Umbilical cord (tissue), 1 donor: ENCODE measurements at regions not wholly inside any gene's neighbourhood (a gene's known extent, or its start where the extent isn't known, plus 50 kb on each side); places are given as distances from the start of the nearest gene placed in this dataset.
A peak's percentile ranks its signal among the peaks of the same experiment; 100 is the strongest.
"Not testable (repeated sequence)": the region's sequence is repeated elsewhere in the genome, so short reads cannot be mapped to it uniquely, and the experiment has no call there.

Source experiments
- DNase-seq: peaks from one replicate; pipeline ENCODE4 v3.0.0-alpha.2; 2015; ENCODE audit warnings: low spot score

DNA sequence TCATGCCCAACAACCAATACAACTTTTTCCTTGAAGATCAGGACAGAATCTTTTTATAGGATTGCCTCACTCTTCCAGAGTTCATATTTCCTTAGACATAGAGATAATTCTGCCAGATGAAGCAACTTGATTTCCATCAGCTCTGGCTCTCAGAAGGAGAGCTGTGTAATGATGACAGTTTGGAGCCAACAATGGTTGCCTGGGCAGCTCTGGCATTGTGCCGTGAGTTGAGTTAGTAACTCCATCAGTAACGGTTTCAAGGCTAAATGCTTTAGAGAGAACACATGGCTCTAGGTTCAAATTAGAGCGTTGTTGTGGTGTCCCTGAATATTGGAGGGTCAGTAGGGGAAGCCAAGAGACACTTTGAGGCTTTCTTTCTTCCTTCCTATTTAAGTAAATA, 501.7 kb upstream of the SEL1L start:
- DNase-seq = no peak

DNA sequence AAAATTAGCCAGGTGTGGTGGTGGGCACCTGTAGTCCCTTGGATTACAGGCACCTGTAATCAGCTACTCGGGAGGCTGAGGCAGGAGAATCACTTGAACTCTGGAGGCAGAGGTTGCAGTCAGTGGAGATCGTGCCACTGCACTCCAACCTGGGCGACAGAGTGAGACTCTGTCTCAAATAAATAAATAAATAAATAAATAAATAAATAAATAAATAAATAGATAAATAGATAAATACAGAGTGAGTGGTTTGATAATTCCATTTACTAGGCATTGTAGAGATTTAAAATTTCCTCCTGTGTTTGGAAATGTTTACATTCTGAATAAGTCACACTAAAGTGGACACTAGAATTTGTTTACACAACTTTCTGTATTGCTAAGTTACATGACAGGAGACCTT, 504.4 kb upstream of the SEL1L start:
- DNase-seq = not testable (repeated sequence)

DNA sequence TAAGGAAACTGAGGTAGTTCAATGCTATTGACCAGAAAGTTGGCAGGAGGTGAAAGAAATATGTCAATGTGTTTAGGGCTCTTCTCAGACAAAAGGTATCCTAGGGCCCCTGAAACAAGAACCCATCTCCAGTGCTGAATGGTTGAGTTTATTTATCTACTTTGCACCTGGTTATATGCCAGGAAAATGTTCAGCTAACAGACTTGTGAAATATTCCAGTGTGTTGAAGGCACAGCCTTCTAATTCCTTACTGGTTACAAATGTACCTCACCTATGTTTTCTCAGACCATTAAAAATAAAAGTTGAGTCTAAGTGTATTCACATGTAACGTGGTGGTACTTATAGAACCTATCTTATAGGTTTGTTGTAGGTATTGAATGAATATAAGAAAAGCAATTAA, 511.7 kb upstream of the SEL1L start:
- DNase-seq = no peak

DNA sequence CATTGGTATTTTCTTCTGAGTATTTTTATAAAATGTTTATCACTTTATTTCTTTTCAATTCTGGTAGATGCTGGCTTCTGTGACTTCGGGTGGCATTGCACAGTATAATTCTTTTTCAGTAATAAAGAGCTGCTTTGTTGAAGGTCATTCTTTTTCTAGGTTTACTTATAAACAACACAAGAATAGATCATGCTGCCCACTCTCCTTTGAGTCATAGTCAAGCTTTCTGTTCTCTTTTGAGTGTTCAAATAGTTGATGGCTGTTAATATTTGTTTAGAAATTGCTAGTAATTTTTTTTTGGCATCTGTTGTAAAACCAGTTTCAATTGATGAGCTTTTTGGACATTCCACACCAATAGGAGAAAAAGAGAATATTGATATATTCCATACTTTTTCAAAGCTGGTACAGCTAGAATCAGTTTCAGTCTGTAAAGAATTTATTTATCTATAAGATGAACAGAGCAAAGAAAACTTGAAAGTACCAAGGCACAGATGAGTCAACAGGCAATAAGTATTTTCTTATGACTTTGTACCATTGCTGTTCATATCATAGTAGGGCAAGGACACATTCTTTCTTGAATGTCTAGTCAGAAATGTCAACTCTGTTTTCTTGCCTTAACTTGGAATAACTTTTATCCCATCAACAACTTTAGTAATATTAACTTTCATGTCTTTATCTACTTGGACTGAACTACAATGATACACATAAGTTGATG, 513.0 kb upstream of the SEL1L start:
- no peak for DNase-seq

DNA sequence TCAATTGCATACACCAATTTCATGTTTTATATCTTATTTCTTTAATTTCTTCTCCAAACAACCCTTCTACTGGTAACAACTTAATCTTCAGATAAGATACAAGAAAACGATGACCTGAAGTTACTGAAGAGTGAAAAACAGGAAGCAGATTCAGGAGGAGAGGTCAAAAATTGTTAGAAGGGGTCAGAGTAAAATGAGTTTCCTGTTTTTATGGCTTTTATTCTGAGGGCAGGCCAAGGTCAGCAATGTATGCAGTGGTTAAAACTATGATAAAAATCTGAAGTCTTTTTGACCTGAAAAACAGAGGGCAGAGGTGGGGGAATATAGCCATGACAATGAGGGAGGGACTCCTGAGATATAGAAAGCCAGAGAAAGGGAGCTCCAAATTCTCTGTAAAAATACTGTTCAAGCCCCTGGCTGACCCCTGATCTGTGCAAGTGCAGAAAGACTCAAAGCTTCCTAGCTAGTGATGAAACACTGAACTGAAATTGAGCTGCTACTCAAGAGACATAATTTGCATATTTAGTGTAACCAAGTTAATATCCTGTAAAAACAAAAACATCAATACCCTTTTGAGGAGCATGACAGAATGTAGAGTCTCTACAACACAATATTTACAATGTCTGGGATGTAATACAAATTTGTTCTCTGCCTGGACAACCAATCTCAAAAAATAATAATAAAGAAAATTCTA, 514.3 kb upstream of the SEL1L start:
- DNase-seq = no peak

DNA sequence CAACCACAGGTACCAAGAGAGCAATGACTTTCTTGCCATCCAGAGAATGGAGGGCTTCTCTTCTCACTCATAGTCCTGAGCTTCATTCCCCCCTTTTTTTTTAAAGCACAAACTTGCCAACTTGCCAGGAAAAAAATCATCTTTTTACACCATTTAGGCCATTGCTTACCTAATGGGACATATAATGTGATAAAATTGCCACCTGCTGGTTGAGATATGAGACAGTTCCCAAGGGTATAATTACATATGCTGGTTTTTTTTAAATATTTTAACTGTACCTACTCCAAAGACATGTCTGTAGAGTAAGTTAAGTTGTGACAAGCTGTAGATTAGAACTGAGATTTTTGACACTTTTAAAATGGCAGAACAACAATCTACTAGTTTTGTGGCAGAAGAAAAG, 519.1 kb upstream of the SEL1L start:
- no peak for DNase-seq

DNA sequence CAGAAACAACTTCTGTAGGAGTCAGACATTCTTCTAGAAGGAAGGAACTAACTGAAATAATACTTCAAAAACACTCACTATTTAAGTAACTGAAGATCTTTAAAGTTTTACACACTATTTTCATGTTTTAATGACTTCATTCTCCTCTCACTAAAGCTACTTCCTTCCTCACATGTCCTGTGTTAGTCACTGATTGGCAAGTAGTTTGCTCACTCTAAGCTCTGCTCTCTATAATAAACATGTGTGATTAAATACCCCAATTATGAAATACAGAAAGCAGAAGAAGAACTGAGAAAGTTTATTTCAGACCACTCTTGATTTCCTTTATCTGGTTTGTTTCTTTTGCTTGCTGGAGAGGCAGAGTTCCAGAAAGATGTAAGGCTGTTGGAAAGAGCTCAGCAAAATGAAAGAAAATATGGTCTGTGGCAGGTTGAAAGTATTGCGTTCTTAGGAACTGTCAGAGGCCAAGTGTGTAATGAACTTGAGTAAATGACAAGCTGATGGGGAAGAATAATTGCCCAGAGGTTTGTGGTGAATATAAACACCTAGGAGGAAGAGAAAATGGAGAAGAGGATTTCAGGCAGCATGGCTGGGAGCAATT, 522.0 kb upstream of the SEL1L start:
- peak; percentile 46 for DNase-seq

DNA sequence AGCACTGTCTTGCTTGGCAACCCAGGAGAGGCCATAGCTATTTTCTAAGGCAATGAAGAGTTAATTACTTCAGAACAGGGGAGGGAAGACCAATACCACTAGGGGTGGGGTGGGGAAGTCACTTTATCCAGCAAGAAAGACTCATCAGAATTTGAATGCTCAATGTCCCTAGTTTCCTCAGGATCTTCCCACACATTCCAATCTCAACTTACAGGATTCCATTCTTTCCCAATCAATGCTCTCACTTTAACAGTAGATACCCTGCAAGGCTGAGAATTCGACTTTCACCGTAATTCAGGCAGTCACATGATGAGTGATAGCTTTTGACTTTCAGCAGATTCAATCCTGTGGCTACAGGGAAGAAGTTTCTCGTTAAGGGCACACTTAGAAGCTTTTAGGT, 526.6 kb upstream of the SEL1L start:
- no peak for DNase-seq

DNA sequence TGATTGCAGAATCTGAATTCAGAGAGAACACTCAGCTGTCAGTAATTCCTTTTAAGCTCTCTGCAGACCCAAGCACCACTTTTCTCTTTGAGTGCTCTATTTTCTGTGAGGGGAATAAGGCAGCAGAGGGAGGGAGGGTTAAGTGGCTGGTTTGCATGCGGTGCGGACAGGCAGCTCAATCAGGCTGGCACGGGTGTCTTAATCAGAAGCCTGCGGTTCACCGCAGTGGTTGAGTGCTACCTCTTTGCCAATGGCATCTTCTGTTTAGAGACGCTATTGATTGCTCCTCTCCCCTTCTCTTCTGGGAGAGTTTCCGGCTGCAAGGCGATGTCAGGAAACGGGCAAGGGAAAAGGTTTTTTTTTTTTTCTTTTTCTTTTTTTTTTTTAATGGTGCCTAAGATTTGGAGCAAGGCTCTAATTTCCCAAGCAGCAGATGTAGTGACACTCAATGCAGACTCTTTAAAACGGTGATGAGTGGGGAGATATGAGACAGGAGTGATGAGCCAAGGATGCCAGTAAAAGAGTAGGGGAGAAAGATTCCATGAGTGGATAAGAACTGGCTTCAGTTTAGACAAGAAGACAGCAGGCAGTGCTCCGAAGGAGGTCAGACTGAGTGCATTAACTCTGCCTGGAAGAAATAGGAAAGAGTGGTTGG, 533.7 kb upstream of the SEL1L start:
- no peak for DNase-seq

DNA sequence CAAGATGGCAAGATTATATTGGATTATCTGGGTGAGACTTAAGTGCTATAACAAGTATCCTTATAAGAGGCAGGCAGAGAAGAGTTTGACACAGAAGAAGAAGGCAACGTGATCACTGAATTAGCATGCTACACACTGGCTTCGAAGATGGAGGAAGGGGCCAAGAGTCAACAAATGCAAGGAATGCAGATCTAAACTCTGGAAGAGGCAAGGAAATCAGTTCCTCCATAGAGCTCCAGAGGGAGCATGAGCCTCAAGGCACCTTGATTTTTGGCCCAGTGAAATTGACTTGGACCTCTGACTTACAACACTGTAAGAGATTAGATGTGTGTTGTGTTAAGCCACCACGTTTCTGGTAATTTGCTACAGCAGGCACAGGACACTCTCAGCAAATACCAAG, 536.4 kb upstream of the SEL1L start:
- no peak for DNase-seq

DNA sequence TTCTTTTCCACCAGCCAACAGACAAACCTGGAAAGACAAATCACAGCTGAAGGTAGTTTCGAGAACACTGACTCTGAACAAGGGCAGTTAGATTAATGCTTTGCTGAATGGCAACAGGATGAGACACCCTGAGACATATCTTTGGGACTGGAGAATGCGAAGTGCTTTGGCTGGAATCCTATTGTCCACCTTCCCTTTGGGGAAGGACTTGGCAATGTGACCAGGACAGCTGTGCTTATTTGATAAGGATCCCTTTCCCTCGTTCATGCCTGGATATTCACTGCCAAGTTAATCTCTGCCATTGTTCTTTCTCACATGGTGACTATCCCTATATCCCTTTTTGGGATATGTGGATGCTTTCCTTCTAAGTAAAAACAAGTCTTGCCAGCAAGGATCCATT, 537.1 kb upstream of the SEL1L start:
- no peak for DNase-seq

DNA sequence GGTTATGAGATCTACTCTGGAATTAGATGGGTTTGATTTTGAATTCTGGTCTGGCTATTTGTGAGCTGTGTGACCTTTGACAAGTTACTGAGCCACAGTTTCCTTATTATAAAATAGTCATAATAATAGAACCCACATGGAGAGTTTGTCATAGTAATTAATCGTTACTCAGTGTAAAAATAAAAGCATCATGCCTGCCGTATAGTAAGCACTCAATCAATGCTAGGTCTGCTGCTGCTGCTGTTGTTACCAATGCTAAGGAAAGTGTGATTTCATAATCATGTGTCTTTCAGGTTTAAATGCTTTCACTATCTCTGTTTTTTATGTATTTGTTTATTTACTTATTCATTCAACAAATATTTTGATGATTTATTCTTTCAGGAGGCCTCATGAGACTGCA, 539.9 kb upstream of the SEL1L start:
- DNase-seq = no peak

DNA sequence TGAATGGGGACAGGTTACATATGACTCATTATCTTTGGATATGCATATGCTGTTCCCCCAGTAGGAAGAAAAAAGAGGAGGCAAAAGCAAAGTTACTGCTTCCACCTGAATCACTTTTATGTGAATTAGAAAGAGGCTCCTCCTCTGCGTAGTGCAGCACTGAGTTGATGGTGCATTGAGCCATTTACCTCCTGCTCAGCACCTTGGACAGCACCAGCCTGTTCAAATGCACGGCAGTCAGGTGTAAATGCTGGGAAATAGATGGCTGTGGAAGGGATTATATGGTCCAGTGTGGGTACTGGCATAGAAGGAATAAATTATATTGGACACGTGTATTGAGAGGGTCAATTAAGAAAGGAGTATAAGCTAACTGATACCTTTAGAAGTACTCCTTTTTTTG, 541.9 kb upstream of the SEL1L start:
- peak; percentile 57 for DNase-seq

DNA sequence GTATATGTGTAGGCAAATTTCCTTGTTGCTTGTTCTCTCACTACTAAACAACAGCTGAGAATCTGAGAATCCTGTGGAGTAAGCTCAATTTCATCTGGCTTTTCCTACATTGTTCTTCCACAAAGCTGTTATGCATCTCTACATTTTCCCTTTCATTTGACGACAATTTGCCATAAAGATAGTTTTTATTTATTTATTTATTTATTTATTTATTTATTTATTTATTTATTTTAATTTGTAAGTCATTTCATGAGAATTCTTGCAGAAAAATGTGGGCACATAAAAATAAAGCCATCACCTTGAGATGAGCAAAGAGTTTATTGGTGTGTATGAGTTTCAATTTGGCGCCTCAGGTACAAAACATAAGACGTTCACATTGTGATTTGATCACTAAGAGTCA, 545.9 kb upstream of the SEL1L start:
- no peak for DNase-seq

DNA sequence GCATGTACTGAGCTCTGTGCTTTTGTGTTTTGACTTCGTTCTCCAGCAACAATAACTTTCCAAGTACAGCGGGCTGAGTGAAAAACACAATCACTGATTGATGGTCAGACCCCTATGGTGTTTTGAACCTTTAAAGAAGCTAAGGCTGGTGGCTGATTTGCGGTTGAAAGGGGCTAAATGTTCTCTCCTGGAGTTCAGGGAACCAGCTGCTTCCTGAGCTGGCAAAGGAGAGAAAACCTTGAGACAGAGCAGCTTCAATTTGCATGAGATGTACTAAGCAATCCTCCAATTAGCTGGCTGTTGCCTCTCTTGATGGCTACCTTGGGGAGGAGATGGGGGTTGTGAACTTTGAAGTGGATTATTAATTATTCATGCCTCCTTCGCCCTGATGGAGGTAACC, 546.7 kb upstream of the SEL1L start:
- no peak for DNase-seq

DNA sequence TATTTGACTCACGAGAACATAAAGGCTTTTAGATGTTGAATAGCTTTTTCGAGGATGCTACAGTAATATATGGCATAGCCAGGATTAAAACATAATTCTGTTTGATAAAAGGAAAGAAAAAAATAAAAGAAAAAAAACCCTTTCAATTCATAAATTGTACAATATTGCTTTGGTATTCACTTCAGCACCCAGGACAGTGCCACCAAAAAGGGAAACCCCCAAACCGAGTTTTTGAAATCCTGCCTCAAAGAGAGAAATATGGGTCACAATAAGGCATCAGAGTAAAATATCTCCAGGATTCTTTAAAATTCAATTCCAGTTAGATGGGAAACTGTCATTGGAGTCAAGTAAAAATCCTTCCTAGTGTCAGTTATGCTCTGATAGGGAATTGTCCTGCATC, 551.2 kb upstream of the SEL1L start:
- no peak for DNase-seq

DNA sequence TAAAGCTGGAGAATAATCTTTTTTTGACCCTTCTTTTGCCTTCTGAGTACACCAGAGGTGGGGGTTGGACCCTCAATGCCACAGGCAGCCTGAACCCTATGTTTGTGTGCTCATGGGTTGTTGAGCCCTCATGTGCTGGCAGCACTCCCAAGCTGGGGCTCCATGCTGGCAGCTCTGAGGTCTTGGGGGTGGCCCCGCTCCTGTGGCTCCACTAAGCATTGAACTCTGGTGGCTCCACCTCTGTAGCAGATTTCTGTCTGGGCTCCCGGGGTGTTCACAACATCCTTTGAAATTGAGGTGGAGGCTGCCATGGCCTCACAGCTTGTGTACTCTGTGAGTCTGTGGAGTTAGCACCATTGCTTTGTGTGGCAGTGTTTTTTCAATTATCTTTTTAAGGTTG, 557.4 kb upstream of the SEL1L start:
- DNase-seq = no peak

DNA sequence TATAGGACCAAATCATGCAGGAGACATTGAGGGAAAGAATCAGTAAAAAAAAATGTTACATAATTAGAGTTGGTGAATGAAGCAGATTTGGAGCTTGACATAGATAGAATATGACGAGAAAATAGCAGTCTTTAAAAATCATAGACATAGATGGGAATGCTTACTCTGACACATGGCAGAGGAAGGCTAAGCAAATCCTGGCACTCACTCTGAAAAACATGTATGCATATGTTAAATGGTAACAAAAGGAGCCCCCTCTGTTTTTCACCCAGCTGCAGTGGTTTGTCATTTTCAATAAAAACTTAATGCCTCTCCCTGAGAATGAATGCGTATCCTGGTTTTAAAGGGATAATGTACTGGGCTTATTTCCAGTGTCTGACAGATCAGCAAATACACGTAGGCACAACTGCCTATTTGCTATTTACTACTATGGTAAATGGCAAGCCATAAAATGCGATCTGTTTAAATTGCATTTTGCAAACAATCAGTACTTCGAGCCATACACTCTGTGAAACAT, 561.2 kb upstream of the SEL1L start:
- DNase-seq = peak; percentile 80

DNA sequence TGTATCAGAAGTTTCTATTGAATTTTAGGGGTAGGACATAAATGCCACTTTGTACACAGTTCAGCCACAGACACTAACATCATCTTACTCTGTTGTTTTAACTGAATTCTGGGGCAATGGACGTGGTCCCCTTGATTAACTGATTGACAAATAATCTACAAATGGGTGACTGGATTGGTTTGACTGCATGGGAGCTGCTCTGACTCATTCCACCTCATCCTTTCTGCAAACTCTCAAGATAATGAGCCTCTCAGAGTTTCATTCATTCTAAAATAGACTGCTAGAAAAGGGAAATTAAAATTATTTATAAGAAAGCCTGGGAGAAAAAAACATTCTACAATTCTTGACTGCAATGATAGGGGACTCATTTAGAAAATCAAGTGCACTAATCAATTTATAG, 570.4 kb upstream of the SEL1L start:
- no peak for DNase-seq

DNA sequence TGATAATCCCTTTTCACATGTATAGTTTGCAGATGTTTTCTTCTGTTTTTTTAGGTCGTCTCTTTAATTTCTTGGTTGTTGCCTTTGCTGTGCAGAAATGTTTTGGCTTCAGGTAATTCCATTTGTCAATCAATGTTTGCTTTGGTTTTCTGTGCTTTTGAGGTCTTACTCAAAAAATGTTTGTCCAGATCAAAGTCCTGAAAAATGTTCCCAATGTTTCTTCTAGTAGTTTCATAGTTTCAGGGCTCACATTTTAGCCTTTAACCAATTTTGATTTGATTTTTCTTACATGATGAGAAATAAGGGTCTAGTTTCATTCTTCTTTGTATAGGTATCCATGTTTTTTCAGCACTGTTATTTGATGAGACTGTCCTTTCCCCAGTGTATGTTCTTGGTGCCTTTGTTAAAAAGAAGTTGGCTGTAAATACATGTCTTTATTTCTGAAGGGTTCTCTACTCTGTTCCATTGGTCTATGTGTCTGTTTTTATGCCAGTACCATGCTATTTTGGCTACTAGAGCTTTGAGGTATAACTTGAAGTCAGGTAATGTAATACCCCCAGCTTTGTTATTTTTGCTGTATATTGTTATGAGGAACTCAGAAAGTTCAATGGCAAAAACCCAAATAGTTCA, 578.7 kb upstream of the SEL1L start:
- DNase-seq = no peak

DNA sequence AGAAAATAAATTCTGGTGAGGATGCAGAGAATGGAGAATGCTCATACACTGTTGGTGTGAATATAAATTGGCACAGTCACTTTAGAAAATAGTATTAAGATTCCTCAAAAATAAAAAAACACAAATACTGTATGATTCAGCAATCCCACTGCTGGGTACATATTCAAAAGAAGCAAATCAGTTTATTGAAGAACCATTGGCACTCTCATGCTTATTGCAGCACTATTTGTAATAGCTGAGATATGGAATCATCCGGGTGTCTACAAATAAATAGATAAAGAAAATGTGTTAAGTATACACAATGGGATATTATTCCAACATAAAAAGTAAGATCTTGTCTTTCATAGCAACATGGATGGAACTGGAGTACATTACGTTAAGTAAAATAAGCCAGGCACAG, 579.4 kb upstream of the SEL1L start:
- DNase-seq = no peak

DNA sequence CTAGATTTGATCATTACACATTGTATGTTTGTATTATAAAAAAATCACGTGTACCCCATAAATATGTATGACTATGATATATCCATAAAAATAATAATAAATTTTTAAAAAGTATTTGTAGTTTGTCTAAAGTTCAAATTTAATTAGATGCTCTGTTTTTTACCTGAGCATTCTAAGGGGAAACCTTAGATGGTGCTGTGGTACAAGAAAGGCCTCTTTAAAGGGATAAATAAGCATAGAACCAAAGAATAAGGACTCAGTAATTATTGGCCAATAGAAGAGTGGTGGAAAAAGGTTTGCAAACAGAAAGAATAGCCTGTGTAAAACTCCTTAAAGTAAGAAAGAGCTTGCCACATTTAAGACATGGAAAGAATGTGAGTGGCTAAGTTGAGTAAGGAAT, 580.1 kb upstream of the SEL1L start:
- DNase-seq = no peak
